ENCODE measurements at regions not wholly inside any gene's neighbourhood (a gene's known extent, or its start where the extent isn't known, plus 50 kb on each side); places are given as distances from the start of the nearest gene placed in this dataset.

DNA sequence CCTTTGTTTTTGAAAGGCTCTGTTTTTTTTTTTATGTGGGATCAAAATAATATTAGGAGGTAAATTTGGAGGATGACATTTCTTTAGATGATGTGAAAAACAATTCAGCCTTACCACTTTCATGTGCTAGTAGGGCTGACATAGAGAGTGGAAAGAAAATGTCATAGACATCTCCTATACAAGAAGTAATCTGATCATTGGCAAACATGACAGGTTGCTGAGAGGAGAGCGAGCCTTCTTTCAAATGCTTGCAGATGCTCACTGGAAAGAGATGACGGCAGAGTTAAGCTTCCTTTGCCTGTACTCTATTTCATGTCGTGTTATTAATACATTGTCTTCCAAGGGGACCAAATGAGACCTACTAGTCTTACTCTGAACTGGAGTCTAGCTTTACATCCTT is 160.1 kb upstream of the DAP start:
- Histone ChIP-seq H3K4me1 (ENCODE audit: insufficient read depth, low read length) (no peaks in the 10 kb centered on the region), H3K4me3 (ENCODE audit: low read length) (no peak overlapping the region), H2AFZ (ENCODE audit: low read depth, low read length) (no peak overlapping the region), H3K27me3 (ENCODE audit: insufficient read depth, low read length) (no peaks in the 10 kb centered on the region), H3K9me3 (ENCODE audit: low read length) (no peaks in the 10 kb centered on the region), H3K36me3 (ENCODE audit: insufficient read depth, low read length) (no peaks in the 10 kb centered on the region)

DNA sequence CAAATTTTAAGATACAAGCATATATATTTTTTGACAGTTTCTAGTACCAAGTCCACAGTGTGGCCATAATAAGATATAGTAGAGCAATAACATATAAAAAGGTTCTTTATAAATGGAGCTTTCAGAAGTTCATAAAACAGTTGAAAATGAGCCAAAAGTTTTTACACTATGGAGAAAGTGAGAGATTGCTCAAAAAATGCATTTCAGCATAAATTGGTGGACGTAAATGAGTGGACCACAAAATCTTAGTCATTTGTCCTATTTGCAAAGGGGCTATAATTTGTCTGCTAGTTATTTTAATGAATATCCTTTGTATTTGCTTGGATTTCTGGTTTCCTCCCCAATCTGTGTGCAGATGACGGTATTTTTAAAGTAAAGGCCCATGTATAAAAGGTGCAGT is 159.4 kb upstream of the DAP start:
- Histone ChIP-seq H3K4me1 (ENCODE audit: insufficient read depth, low read length) (no peaks in the 10 kb centered on the region), H2AFZ (ENCODE audit: low read depth, low read length) (no peak overlapping the region), H3K36me3 (ENCODE audit: insufficient read depth, low read length) (no peaks in the 10 kb centered on the region), H3K4me3 (ENCODE audit: low read length) (no peak overlapping the region), H3K9me3 (ENCODE audit: low read length) (no peaks in the 10 kb centered on the region), H3K27me3 (ENCODE audit: insufficient read depth, low read length) (no peaks in the 10 kb centered on the region)

DNA sequence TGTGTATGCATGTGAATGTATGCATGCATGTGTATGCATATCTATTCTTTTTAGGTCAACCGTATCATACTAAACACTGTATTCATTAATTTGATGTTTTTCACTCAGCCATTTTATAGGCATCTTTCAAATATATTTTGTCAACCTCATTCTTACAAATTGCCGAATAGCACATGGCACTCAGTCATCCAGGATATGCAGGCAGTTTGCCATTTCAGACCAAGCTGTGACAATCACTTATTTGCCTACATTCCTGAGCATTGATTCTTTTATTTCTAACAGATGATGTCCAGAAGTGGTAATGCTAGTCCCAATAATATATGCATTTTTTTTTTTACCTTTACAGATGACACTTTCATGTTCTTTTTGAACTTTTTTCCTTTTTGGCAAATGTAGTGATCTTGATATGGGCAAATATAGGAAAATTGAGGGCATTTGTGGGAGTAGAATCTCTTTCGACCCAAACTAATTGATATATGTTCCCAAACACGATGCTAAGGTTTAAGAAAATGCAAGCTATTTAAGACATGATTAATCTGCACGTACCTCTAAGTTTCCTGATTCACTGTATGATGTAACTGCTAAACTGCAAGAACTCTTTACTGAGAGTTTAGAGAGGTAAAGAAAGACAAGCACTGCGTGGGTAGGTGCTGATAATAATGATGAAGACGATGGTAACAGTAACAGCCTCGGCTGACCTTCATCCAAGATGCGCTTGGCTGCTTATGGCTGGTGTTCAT is 153.9 kb upstream of the DAP start:
- H3K9me3 ChIP-seq (ENCODE audit: low read length): no peaks in the 10 kb centered on the region
- no peaks in the 10 kb centered on the region for H3K4me1 ChIP-seq (ENCODE audit: insufficient read depth, low read length)
- no peak overlapping the region for H3K4me3 ChIP-seq (ENCODE audit: low read length)
- no peak overlapping the region for H2AFZ ChIP-seq (ENCODE audit: low read depth, low read length)
- H3K27me3 ChIP-seq (ENCODE audit: insufficient read depth, low read length): no peaks in the 10 kb centered on the region
- H3K36me3 ChIP-seq (ENCODE audit: insufficient read depth, low read length): no peaks in the 10 kb centered on the region

DNA sequence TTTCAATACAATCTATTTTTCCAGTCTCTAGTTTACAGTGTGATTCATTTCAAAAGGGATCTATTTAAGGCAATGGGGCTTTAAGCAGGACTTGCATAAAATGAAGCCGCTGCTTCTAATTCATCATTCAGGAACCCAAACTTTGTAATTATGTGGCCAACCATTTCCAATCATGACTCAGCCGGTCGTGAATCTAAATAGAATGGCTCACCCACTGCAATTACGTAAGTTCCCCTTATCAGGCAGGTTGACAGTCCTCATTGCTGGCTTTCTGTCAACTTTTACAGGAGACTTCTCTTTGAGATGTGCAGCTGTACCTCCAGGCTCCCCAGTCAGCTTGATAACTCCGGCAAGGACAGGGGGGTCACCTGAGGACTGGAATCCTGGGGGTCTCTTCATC is 152.8 kb upstream of the DAP start:
- no peaks in the 10 kb centered on the region for H3K9me3 ChIP-seq (ENCODE audit: low read length)
- no peaks in the 10 kb centered on the region for H3K4me1 ChIP-seq (ENCODE audit: insufficient read depth, low read length)
- no peaks in the 10 kb centered on the region for H3K36me3 ChIP-seq (ENCODE audit: insufficient read depth, low read length)
- no peak overlapping the region for H3K4me3 ChIP-seq (ENCODE audit: low read length)
- no peaks in the 10 kb centered on the region for H3K27me3 ChIP-seq (ENCODE audit: insufficient read depth, low read length)
- no peak overlapping the region for H2AFZ ChIP-seq (ENCODE audit: low read depth, low read length)

DNA sequence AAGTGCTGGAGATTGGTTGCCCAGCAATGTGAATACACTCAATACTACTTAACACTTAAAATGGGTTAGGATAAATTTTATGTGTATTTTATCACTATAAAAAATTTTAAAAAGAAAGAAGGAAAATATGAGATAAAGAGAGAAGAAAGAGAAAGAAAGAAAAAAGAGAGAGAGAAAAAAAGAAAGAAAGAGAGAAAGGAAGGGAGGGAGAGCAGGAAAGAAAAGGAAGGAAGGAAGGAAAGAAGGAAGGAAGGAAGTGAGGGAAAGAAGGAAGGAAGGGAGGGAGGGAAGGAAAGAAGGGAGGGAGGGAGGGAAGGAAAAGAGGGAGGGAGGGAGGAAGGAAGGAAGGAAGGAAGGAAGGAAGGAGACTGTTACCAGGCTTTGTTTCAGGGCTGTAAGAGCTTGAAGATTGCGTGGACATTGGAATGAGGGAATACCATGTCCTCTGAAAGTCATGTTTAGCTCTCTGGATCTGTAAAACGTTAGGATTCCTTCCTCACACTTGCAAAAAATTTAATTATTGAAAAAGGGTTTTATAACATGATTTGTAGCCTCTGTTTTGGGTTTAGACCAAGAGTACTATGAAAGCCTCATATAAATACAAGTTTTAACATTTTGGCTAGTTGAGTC is 152.3 kb upstream of the DAP start:
- Histone ChIP-seq H3K36me3 (ENCODE audit: insufficient read depth, low read length) (no peaks in the 10 kb centered on the region), H3K9me3 (ENCODE audit: low read length) (no peaks in the 10 kb centered on the region), H3K4me3 (ENCODE audit: low read length) (no peak overlapping the region), H2AFZ (ENCODE audit: low read depth, low read length) (no peak overlapping the region), H3K4me1 (ENCODE audit: insufficient read depth, low read length) (no peaks in the 10 kb centered on the region), H3K27me3 (ENCODE audit: insufficient read depth, low read length) (no peaks in the 10 kb centered on the region)

- Histone ChIP-seq H3K9me3 (ENCODE audit: low read length) (no peaks in the 10 kb centered on the region), H3K4me1 (ENCODE audit: insufficient read depth, low read length) (no peaks in the 10 kb centered on the region), H3K36me3 (ENCODE audit: insufficient read depth, low read length) (no peaks in the 10 kb centered on the region), H3K4me3 (ENCODE audit: low read length) (no peak overlapping the region), H2AFZ (ENCODE audit: low read depth, low read length) (no peak overlapping the region), H3K27me3 (ENCODE audit: insufficient read depth, low read length) (no peaks in the 10 kb centered on the region)
Observed at GRCh38 chr5:10912435-10912834, 151.4 kb upstream of the DAP start.

DNA sequence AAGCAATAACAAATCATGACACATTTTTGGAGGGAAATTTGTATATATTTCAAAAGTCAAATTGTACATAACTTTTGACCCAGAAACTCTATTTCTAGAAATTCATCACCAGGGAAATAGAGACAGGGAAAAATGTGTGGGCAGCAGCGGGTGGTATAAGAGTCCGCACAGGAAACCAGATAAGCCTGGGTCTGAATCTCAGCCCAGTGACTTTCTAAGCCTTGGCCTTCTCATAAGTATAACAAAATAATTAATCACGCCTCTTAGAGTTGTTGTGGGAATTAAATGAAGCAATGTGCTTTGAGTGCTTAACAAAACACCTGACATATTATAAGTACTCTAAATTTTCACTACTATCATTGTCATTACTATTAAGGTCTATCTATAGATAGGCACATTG is 149.2 kb upstream of the DAP start:
- Histone ChIP-seq H3K9me3 (ENCODE audit: low read length) (no peaks in the 10 kb centered on the region), H2AFZ (ENCODE audit: low read depth, low read length) (no peak overlapping the region), H3K36me3 (ENCODE audit: insufficient read depth, low read length) (no peaks in the 10 kb centered on the region), H3K27me3 (ENCODE audit: insufficient read depth, low read length) (no peaks in the 10 kb centered on the region), H3K4me1 (ENCODE audit: insufficient read depth, low read length) (no peaks in the 10 kb centered on the region), H3K4me3 (ENCODE audit: low read length) (no peak overlapping the region)

DNA sequence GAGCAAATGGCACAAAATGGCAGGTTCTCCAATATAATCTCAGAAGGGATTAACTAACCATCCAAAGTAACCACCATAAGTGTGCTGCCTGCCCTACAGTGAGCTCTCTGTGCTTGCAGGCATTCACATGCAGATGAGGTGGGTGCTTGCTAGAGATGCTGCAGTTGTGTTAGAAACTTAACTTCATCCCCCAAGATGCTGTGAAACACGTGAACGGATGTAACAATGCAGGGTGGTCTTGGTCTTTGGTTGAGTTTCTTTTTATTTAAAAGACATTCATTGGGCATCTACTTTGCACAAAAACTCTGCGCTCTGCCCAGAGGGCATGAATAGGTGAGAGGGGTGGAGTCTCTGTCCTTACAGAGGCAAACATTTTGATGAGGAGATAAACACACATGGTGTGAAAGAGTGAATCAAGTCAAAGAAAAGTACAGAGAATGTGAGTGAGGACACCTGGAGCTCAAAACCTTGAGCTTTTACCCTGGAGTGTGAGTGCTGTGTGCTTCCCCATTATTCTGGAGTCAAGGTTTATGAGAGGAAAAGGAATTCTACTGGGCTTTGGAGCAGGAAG is 143.9 kb upstream of the DAP start:
- Histone ChIP-seq H3K4me3 (ENCODE audit: low read length) (no peak overlapping the region), H3K27me3 (ENCODE audit: insufficient read depth, low read length) (no peaks in the 10 kb centered on the region), H2AFZ (ENCODE audit: low read depth, low read length) (no peak overlapping the region), H3K36me3 (ENCODE audit: insufficient read depth, low read length) (no peaks in the 10 kb centered on the region), H3K9me3 (ENCODE audit: low read length) (no peaks in the 10 kb centered on the region), H3K4me1 (ENCODE audit: insufficient read depth, low read length) (peaks cover 7% of the 10 kb centered on the region)

DNA sequence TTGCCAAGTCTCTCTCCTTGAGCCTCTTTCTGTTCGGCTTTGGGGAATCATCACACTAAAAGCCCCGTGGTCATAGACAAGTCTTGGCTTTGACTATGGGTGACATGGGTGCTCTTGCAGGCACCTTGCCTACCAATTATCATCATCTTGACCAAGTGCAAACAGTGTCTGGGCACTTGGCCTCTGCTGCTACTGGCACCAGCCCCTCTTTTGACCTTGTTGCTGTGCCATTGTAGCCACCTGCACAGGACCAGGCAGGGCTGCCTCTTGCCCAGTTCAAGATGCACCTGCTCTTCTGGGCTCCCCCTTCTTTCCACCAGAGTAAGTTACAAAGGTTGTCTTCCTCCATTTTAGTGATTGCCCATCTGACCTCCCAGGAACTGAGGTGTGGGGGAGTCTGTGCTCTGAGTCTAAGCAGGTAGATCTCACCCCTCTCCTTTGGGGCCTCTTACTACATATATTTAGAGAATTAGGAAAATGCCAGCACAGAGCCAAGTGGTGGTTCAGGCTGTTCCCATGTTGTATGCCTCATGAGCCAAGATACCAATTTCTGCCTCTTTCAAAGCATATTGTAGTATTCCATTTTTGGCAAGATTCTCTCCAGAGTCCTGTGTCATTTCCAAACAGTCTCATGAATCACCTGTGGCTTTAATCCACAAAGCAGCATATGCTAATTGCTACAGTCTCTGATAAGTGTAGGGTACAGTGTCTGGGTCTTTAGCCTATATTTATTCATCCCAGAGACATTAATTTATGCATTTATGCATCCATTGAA is 142.9 kb upstream of the DAP start:
- Histone ChIP-seq H3K27me3 (ENCODE audit: insufficient read depth, low read length) (no peaks in the 10 kb centered on the region), H3K4me3 (ENCODE audit: low read length) (no peak overlapping the region)

DNA sequence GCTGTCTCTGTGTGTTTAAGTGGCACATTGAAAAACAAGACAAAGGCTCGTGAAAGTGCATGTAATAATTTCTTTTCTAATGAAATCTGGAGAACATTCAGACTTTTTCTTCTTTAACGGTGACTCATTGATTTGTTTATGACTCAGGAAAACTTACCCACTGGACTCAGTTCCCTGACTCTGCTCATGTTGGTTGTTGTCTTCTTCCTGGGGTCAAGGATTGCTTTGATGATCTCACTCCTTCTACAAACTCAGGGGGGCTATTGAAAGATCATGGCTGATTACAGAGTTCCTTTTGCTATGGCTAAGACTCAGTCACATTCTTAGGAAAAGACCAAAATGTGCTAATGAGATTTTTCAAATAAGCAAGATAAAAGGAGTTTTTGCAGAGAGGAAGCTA is 141.1 kb upstream of the DAP start:
- H3K27me3 ChIP-seq (ENCODE audit: insufficient read depth, low read length): no peaks in the 10 kb centered on the region
- no peak overlapping the region for H2AFZ ChIP-seq (ENCODE audit: low read depth, low read length)
- H3K4me3 ChIP-seq (ENCODE audit: low read length): no peak overlapping the region
- no peaks in the 10 kb centered on the region for H3K9me3 ChIP-seq (ENCODE audit: low read length)
- no peaks in the 10 kb centered on the region for H3K36me3 ChIP-seq (ENCODE audit: insufficient read depth, low read length)
- H3K4me1 ChIP-seq (ENCODE audit: insufficient read depth, low read length): peaks cover 7% of the 10 kb centered on the region

More for the DNA sequence above, 142.9 kb upstream of the DAP start:
- H3K36me3 ChIP-seq (ENCODE audit: insufficient read depth, low read length): no peaks in the 10 kb centered on the region
- no peak overlapping the region for H2AFZ ChIP-seq (ENCODE audit: low read depth, low read length)
- H3K4me1 ChIP-seq (ENCODE audit: insufficient read depth, low read length): peaks cover 7% of the 10 kb centered on the region
- H3K9me3 ChIP-seq (ENCODE audit: low read length): no peaks in the 10 kb centered on the region

GRCh38 chr5:10898514-10898913 is 137.5 kb upstream of the DAP start:
- Histone ChIP-seq H2AFZ (ENCODE audit: low read depth, low read length) (no peak overlapping the region), H3K36me3 (ENCODE audit: insufficient read depth, low read length) (no peaks in the 10 kb centered on the region), H3K9me3 (ENCODE audit: low read length) (no peaks in the 10 kb centered on the region), H3K27me3 (ENCODE audit: insufficient read depth, low read length) (no peaks in the 10 kb centered on the region), H3K4me1 (ENCODE audit: insufficient read depth, low read length) (peaks cover 7% of the 10 kb centered on the region), H3K4me3 (ENCODE audit: low read length) (no peak overlapping the region)

DNA sequence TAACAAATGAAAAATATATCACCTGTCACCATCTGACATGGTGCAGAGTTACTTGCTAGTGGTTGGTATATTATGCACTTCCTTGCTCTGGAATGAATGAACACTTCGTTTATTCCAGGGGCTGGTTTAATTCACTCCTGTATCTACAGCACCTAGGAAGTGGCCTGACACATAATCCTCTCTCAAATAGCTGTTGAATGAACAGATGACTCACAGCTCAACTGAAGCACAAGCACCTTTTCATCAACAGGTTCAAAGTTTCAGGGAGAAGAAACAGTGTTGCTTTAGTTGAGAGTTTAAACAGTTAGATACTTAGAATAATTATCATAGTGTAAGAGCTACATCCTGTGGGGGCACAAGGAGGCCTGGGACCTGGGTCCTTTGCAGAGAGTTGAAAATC is 135.0 kb upstream of the DAP start:
- Histone ChIP-seq H3K9me3 (ENCODE audit: low read length) (no peaks in the 10 kb centered on the region), H3K36me3 (ENCODE audit: insufficient read depth, low read length) (no peaks in the 10 kb centered on the region), H3K27me3 (ENCODE audit: insufficient read depth, low read length) (no peaks in the 10 kb centered on the region), H3K4me1 (ENCODE audit: insufficient read depth, low read length) (peaks cover 7% of the 10 kb centered on the region), H3K4me3 (ENCODE audit: low read length) (no peak overlapping the region), H2AFZ (ENCODE audit: low read depth, low read length) (no peak overlapping the region)

DNA sequence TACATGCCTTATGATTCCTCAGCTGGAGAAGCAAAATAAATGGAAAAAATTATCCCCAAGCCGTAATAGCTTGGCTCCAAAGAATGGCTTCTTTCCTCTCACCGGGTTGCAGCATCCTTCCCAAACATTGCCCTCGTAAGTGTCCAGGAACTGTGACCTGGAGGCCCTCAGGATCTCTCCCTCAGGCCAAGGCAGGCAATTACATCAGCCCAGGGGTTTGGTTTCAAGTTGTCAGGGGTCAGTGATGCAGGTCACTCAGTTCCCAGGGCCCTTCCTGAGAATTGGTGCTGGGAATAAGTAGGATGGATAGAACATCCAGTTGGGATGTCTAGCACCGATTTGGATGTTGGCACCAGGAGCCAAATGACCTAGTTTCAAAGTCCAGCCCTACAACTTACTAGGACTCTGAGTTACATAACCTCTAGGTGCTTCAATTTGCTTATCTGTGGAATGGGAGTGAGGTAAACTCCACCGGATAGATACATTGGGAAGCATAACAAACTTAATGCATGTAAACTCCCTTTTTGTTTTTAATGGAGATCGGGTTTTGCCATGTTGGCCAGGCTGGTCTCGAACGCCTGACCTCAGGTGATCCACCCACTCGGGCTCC is 133.5 kb upstream of the DAP start:
- Histone ChIP-seq H3K27me3 (ENCODE audit: insufficient read depth, low read length) (peaks cover 3% of the 10 kb centered on the region), H2AFZ (ENCODE audit: low read depth, low read length) (no peak overlapping the region), H3K4me1 (ENCODE audit: insufficient read depth, low read length) (no peaks in the 10 kb centered on the region)

More for the DNA sequence above, 133.5 kb upstream of the DAP start:
- Histone ChIP-seq H3K36me3 (ENCODE audit: insufficient read depth, low read length) (no peaks in the 10 kb centered on the region), H3K4me3 (ENCODE audit: low read length) (no peak overlapping the region), H3K9me3 (ENCODE audit: low read length) (no peaks in the 10 kb centered on the region)
